Parathyroid adenoma (tissue), 2 donors: ENCODE measurements at regions not wholly inside any gene's neighbourhood (a gene's known extent, or its start where the extent isn't known, plus 50 kb on each side); places are given as distances from the start of the nearest gene placed in this dataset.

ENCODE experiments used
- H2AFZ ChIP-seq: fragments of 300-600 bp; sonication (generic); one replicate; pipeline ENCODE4 v1.7.0; 2017; ENCODE audit warnings: antibody characterized with exemption, mild to moderate bottlenecking
- H3K27ac ChIP-seq: fragments of 300-600 bp; sonication (generic); one replicate; pipeline ENCODE4 v1.7.0; 2017
- H3K27me3 ChIP-seq: fragments of 300-600 bp; sonication (generic); one replicate; pipeline ENCODE4 v1.7.0; 2017; ENCODE audit warnings: low read length; ENCODE audit not compliant: control insufficient read depth, insufficient read depth
- H3K36me3 ChIP-seq: fragments of 300-600 bp; sonication (generic); one replicate; pipeline ENCODE4 v1.7.0; 2017; ENCODE audit warnings: low read length; ENCODE audit not compliant: control insufficient read depth, insufficient read depth
- H3K4me1 ChIP-seq: fragments of 300-600 bp; sonication (generic); one replicate; pipeline ENCODE4 v1.7.0; 2017; ENCODE audit warnings: control low read depth
- H3K4me2 ChIP-seq: fragments of 300-600 bp; sonication (generic); one replicate; pipeline ENCODE4 v1.7.0; 2017; ENCODE audit warnings: low read length
- H3K4me3 ChIP-seq: fragments of 300-600 bp; sonication (generic); one replicate; pipeline ENCODE4 v1.7.0; 2017; ENCODE audit warnings: low read depth, low read length
- H3K79me2 ChIP-seq: fragments of 300-600 bp; sonication (generic); one replicate; pipeline ENCODE4 v1.7.0; 2017; ENCODE audit warnings: control low read depth
- H3K9ac ChIP-seq: fragments of 300-600 bp; sonication (generic); one replicate; pipeline ENCODE4 v1.7.0; 2017; ENCODE audit warnings: mild to moderate bottlenecking
- H3K9me3 ChIP-seq: fragments of 300-600 bp; sonication (generic); one replicate; pipeline ENCODE4 v1.7.0; 2017; ENCODE audit warnings: low read length; ENCODE audit not compliant: control insufficient read depth
- TF ChIP-seq, protein P1 (sequence below): fragments of 300-600 bp; sonication (generic); IDR thresholded peaks from one replicate; pipeline ENCODE4 v1.7.0; 2017; ENCODE audit warnings: antibody characterized with exemption, mild to moderate bottlenecking
- donor health status: primary hyperparathyroidism.

DNA sequence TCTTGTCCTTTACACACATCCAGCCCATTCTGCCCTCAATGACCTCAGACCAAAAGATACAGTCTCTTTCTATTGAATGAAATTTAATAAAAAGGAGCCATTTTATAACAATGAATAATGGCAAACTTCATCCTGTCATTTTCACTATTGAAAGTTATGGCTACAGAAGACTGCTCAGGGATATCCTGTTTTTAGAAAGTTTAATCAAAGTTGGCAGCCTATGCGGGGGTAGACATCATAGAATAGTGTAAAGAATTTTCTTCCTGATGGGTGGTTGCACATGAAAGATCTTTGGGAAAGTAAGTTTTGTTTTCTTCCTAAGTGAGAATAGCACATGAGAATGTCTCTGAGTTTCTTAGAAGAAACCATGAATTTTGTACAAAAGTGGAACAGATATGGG lies 670.4 kb upstream of the CDH6 start:
- no peak overlapping the region for H3K27ac ChIP-seq
- TF ChIP-seq, protein P1, sequence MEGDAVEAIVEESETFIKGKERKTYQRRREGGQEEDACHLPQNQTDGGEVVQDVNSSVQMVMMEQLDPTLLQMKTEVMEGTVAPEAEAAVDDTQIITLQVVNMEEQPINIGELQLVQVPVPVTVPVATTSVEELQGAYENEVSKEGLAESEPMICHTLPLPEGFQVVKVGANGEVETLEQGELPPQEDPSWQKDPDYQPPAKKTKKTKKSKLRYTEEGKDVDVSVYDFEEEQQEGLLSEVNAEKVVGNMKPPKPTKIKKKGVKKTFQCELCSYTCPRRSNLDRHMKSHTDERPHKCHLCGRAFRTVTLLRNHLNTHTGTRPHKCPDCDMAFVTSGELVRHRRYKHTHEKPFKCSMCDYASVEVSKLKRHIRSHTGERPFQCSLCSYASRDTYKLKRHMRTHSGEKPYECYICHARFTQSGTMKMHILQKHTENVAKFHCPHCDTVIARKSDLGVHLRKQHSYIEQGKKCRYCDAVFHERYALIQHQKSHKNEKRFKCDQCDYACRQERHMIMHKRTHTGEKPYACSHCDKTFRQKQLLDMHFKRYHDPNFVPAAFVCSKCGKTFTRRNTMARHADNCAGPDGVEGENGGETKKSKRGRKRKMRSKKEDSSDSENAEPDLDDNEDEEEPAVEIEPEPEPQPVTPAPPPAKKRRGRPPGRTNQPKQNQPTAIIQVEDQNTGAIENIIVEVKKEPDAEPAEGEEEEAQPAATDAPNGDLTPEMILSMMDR, result no peak
- no peak overlapping the region for H2AFZ ChIP-seq
- H3K4me2 ChIP-seq, result no peak overlapping the region
- no peak overlapping the region for H3K9ac ChIP-seq
- no peak overlapping the region for H3K4me3 ChIP-seq
- no peaks in the 10 kb centered on the region for H3K4me1 ChIP-seq
- H3K27me3 ChIP-seq, result no peaks in the 10 kb centered on the region
- H3K79me2 ChIP-seq, result no peaks in the 10 kb centered on the region
- no peaks in the 10 kb centered on the region for H3K36me3 ChIP-seq
- no peaks in the 10 kb centered on the region for H3K9me3 ChIP-seq

DNA sequence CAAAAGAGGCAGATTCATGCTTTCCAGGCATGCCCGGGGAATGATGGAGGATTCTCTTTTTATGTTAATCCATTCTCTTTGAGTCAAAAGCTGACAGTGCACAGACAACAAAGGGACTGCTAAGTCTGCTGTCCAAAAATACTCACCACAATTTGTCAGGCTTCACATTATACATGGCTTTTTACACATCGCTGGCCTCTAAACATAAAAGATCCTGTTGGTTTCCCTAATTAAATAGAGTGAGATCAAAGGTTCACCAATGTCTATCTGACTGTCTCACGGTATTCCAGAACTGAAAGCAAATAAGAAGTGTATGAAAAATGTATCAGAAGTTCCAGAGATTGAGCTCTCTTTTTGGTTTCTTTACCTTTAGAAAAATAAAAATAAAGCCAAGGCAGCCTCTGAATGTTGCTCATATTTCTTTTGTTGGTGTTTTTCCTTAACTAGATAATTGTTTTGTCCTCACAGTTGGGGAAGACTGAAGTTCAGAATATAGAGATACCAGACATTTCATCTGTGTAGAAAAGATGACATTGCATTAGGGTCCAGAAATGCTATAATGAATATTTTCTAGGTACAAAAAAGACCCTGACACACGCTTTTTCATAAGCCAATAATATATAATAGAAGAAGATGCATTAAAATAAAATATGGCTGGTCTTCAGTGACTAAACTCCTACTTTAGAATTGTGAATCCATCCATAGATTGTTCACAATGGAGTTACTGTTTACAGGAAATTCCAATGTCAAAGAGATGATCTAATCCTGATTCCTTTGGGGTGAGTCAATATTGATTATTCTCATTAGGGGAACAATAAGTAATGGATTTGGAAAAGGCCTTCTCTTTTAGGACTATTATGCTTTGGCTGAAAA lies 688.2 kb upstream of the CDH6 start:
- Histone ChIP-seq H3K9ac (no peak overlapping the region), H3K4me3 (no peak overlapping the region), H3K9me3 (no peaks in the 10 kb centered on the region)

DNA sequence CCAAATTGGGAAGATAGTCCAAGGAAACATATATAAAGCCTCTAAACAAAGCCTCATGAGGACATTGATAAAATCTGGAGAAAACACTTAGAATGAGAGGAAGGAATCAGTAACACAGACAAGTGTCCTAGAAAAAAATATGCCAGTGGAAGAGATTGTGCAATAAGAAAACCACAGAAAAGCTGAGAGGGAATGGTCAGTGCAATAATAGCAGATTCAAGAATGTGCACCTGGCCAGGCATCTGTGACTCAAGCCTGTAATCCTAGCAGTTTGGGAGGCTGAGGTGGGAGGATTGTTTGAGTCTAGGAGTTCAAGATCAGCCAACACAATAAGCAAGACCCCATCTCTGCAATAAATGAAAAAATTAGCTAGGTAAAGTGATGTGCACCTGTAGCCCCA lies 691.2 kb upstream of the CDH6 start:
- TF ChIP-seq, protein P1, result no peak

More for the DNA sequence above, 688.2 kb upstream of the CDH6 start:
- TF ChIP-seq, protein P1, result no peak
- Histone ChIP-seq H3K36me3 (no peaks in the 10 kb centered on the region), H3K4me2 (no peak overlapping the region), H2AFZ (no peak overlapping the region), H3K27ac (no peak overlapping the region), H3K79me2 (no peaks in the 10 kb centered on the region), H3K27me3 (no peaks in the 10 kb centered on the region), H3K4me1 (no peaks in the 10 kb centered on the region)

DNA sequence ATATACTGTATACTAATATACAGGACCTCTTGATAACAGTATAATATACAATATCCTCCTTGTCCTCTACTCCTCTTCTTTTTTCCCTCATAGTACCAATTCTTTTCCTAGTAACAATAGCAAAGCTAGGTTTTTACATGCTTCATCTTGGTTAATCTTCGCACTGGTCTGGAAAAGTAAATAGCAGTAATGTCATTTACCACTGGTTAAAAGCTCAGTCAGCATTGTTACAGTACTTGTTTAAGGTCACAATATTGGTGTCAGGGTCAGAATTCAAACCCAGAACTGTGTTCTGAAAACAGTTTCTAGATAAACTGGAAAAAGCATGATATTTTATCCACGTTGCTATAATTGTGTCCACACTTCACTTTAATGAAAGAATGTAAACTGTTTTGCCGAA lies 692.4 kb upstream of the CDH6 start:
- H2AFZ ChIP-seq, result no peak overlapping the region
- no peaks in the 10 kb centered on the region for H3K27me3 ChIP-seq
- H3K36me3 ChIP-seq, result no peaks in the 10 kb centered on the region
- H3K4me1 ChIP-seq, result no peaks in the 10 kb centered on the region
- no peak overlapping the region for H3K4me3 ChIP-seq
- no peaks in the 10 kb centered on the region for H3K79me2 ChIP-seq
- no peak overlapping the region for H3K9ac ChIP-seq
- TF ChIP-seq, protein P1, result no peak
- H3K4me2 ChIP-seq, result no peak overlapping the region
- H3K9me3 ChIP-seq, result no peaks in the 10 kb centered on the region
- no peak overlapping the region for H3K27ac ChIP-seq

More for the DNA sequence above, 691.2 kb upstream of the CDH6 start:
- Histone ChIP-seq H2AFZ (no peak overlapping the region), H3K27me3 (no peaks in the 10 kb centered on the region), H3K4me3 (no peak overlapping the region), H3K9me3 (no peaks in the 10 kb centered on the region), H3K9ac (no peak overlapping the region), H3K4me2 (no peak overlapping the region), H3K4me1 (no peaks in the 10 kb centered on the region), H3K79me2 (no peaks in the 10 kb centered on the region), H3K36me3 (no peaks in the 10 kb centered on the region), H3K27ac (no peak overlapping the region)

DNA sequence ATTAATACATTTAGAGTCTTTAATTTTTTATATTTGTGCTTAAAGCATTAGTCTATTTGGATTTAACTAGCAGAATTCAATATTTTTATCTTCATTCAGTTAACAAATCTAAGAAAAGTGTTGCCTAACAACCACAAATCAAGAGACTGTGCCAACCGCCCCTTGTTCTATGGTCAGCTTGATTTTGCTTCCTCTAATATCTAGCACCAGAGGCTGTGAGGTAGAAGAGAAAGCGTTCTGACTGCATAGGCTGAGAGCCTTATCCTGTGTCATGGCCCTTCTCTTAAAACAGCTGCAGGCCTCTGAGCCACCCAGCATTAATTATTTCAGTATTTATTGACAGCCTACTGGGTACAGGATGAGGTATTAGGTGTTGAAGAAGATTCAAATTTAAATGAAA lies 693.0 kb upstream of the CDH6 start:
- Histone ChIP-seq H3K4me2 (no peak overlapping the region), H3K79me2 (no peaks in the 10 kb centered on the region), H3K4me3 (no peak overlapping the region), H3K27me3 (no peaks in the 10 kb centered on the region), H2AFZ (no peak overlapping the region), H3K9me3 (no peaks in the 10 kb centered on the region), H3K9ac (no peak overlapping the region), H3K36me3 (no peaks in the 10 kb centered on the region), H3K4me1 (no peaks in the 10 kb centered on the region), H3K27ac (no peak overlapping the region)
- TF ChIP-seq, protein P1, result no peak
